ENCODE measurements at regions not wholly inside any gene's neighbourhood (a gene's known extent, or its start where the extent isn't known, plus 50 kb on each side); places are given as distances from the start of the nearest gene placed in this dataset.
"Not testable (repeated sequence)": the region's sequence is repeated elsewhere in the genome, so short reads cannot be mapped to it uniquely, and the experiment has no call there.

DNA sequence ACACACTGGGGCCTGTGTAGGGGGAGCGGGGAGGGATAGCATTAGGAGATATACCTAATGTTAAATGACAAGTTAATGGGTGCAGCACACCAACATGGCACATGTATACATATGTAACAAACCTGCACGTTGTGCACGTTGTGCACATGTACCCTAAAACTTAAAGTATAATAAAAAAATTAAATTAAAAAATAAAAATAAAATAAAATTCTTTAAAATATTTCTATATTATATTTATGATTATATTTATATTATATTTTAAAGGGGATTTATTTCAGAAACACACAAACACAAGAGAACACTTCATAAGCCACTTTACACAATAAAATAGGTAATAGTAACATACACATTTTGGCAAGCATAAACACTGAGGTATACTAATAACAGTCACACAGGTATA, 309.8 kb downstream of the LTN1 start:
- TF ChIP-seq, protein P1, sequence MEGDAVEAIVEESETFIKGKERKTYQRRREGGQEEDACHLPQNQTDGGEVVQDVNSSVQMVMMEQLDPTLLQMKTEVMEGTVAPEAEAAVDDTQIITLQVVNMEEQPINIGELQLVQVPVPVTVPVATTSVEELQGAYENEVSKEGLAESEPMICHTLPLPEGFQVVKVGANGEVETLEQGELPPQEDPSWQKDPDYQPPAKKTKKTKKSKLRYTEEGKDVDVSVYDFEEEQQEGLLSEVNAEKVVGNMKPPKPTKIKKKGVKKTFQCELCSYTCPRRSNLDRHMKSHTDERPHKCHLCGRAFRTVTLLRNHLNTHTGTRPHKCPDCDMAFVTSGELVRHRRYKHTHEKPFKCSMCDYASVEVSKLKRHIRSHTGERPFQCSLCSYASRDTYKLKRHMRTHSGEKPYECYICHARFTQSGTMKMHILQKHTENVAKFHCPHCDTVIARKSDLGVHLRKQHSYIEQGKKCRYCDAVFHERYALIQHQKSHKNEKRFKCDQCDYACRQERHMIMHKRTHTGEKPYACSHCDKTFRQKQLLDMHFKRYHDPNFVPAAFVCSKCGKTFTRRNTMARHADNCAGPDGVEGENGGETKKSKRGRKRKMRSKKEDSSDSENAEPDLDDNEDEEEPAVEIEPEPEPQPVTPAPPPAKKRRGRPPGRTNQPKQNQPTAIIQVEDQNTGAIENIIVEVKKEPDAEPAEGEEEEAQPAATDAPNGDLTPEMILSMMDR (IDR thresholded peaks at IDR 0.05), result not testable (repeated sequence)
- TF ChIP-seq ELF4 (CRISPR knock-in tag; IDR thresholded peaks at IDR 0.05; ENCODE audit: low read depth); JUN (CRISPR knock-in tag; IDR thresholded peaks at IDR 0.05); ZNF396 (CRISPR knock-in tag; IDR thresholded peaks at IDR 0.05; ENCODE audit: borderline replicate concordance); IRF2 (CRISPR knock-in tag; IDR thresholded peaks at IDR 0.05; ENCODE audit: borderline replicate concordance, low read depth); FOXJ3 (CRISPR knock-in tag; IDR thresholded peaks at IDR 0.05; ENCODE audit: borderline replicate concordance); ZNF416 (CRISPR knock-in tag; IDR thresholded peaks at IDR 0.05); ESRRA (CRISPR knock-in tag; IDR thresholded peaks at IDR 0.05; ENCODE audit: borderline replicate concordance); CREM (CRISPR knock-in tag; IDR thresholded peaks at IDR 0.05): not testable (repeated sequence)
- TF ChIP-seq, protein P2, sequence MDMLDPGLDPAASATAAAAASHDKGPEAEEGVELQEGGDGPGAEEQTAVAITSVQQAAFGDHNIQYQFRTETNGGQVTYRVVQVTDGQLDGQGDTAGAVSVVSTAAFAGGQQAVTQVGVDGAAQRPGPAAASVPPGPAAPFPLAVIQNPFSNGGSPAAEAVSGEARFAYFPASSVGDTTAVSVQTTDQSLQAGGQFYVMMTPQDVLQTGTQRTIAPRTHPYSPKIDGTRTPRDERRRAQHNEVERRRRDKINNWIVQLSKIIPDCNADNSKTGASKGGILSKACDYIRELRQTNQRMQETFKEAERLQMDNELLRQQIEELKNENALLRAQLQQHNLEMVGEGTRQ (CRISPR knock-in tag; IDR thresholded peaks at IDR 0.05), result not testable (repeated sequence)
- TF ChIP-seq, protein P3, sequence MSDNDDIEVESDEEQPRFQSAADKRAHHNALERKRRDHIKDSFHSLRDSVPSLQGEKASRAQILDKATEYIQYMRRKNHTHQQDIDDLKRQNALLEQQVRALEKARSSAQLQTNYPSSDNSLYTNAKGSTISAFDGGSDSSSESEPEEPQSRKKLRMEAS (CRISPR knock-in tag; IDR thresholded peaks at IDR 0.05), result not testable (repeated sequence)
- TF ChIP-seq, protein P4, sequence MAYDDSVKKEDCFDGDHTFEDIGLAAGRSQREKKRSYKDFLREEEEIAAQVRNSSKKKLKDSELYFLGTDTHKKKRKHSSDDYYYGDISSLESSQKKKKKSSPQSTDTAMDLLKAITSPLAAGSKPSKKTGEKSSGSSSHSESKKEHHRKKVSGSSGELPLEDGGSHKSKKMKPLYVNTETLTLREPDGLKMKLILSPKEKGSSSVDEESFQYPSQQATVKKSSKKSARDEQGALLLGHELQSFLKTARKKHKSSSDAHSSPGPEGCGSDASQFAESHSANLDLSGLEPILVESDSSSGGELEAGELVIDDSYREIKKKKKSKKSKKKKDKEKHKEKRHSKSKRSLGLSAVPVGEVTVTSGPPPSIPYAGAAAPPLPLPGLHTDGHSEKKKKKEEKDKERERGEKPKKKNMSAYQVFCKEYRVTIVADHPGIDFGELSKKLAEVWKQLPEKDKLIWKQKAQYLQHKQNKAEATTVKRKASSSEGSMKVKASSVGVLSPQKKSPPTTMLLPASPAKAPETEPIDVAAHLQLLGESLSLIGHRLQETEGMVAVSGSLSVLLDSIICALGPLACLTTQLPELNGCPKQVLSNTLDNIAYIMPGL (CRISPR knock-in tag; IDR thresholded peaks at IDR 0.05), result not testable (repeated sequence)
- TF ChIP-seq, protein P5, sequence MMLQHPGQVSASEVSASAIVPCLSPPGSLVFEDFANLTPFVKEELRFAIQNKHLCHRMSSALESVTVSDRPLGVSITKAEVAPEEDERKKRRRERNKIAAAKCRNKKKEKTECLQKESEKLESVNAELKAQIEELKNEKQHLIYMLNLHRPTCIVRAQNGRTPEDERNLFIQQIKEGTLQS (CRISPR knock-in tag; conservative IDR thresholded peaks at IDR 0.05), result not testable (repeated sequence)
- TF ChIP-seq, protein P6, sequence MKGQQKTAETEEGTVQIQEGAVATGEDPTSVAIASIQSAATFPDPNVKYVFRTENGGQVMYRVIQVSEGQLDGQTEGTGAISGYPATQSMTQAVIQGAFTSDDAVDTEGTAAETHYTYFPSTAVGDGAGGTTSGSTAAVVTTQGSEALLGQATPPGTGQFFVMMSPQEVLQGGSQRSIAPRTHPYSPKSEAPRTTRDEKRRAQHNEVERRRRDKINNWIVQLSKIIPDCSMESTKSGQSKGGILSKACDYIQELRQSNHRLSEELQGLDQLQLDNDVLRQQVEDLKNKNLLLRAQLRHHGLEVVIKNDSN (CRISPR knock-in tag; IDR thresholded peaks at IDR 0.05), result not testable (repeated sequence)
